ENCODE measurements at regions not wholly inside any gene's neighbourhood (a gene's known extent, or its start where the extent isn't known, plus 50 kb on each side); places are given as distances from the start of the nearest gene placed in this dataset.

GRCh38 chr6:1224514-1224913 is 87.4 kb upstream of the FOXQ1 start (continued):
- TF ChIP-seq CTCF (IDR thresholded peaks at IDR 0.05) = no peak
- TF ChIP-seq NFIC (IDR thresholded peaks at IDR 0.05; ENCODE audit: borderline replicate concordance) = no peak
- TF ChIP-seq, protein P1, sequence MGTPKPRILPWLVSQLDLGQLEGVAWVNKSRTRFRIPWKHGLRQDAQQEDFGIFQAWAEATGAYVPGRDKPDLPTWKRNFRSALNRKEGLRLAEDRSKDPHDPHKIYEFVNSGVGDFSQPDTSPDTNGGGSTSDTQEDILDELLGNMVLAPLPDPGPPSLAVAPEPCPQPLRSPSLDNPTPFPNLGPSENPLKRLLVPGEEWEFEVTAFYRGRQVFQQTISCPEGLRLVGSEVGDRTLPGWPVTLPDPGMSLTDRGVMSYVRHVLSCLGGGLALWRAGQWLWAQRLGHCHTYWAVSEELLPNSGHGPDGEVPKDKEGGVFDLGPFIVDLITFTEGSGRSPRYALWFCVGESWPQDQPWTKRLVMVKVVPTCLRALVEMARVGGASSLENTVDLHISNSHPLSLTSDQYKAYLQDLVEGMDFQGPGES (IDR thresholded peaks at IDR 0.05; ENCODE audit: low read depth, low read length) = no peak

DNA sequence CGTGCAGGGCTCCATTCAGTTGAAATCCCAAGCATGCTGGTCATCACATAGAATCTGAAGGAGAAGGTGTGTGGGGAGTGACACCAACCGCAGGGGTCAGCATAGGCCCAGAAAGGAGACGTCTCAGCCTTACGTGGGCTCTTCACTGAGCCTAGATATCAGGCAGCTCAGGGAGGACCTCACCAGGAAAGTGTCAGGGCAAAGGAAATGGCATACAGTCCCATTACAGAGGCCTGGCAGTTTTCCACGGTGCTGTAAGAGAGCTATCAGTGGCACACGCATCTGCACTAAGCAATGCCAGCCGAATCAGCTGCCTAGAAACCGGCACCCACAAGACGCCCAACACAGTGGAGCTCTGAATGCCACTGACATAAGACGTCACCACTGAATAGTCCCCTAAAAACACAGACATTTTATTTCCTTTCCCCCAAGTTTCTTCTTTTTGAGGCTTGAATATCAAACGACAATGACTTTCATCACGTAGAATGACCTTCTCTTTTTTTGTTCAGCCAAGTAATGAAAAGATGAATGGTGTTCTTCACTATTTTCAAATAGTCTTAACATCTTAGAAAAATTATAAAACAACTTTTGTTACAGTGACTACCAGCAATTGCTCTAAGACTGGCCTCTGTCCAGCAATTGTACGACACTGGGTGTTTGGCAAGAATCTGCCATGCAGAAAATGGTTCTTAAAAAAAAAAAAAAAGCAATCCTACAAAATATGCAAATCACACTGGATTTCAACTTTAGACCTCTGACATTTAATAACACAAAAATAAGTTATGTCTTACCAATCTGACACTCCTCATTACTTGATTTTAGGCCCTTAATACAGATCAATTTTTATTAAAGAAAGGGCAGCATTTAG is 88.9 kb upstream of the FOXQ1 start:
- ChIA-PET CTCF (no interaction called here), POLR2A (no interaction called here)
- Histone ChIP-seq H3F3A (replicated peaks; ENCODE audit: insufficient read depth) (no peaks in the 10 kb centered on the region), H3K27ac (ENCODE audit: low read depth in 2 of 2, low read length in 1 of 2) (no peak overlapping the region), H2AFZ (ENCODE audit: low read depth) (no peak overlapping the region), H3K4me2 (no peak overlapping the region), H3K9ac (no peak overlapping the region), H3K9me3 (no peaks in the 10 kb centered on the region), H3K79me2 (ENCODE audit: insufficient read depth) (no peaks in the 10 kb centered on the region), H4K20me1 (ENCODE audit: insufficient read depth) (no peaks in the 10 kb centered on the region), H3K9me2 (no peaks in the 10 kb centered on the region), H3K27me3 (ENCODE audit: insufficient read depth) (peaks cover 31% of the 10 kb centered on the region; the same call in 1 of the 2 replicates), H3K36me3 (replicated peaks in 1 of 2; ENCODE audit: control insufficient read depth in 1 of 2, insufficient read depth in 2 of 2, low read length in 1 of 2) (no peaks in the 10 kb centered on the region), H3K4me3 (ENCODE audit: low read depth in 2 of 2, low read length in 1 of 2) (no peak overlapping the region), H3K4me1 (ENCODE audit: control insufficient read depth in 1 of 2, insufficient read depth in 2 of 2, low read depth in 1 of 2, low read length in 1 of 2) (no peaks in the 10 kb centered on the region)
- 6% methylated on average over 10 of the region's 13 CpGs for WGBS (ENCODE audit: low lambda C conversion rate)
- DNase-seq = no peak
- TF ChIP-seq RXRA (IDR thresholded peaks at IDR 0.05; ENCODE audit: borderline replicate concordance, low read depth) (no peak), RCOR1 (IDR thresholded peaks at IDR 0.05; ENCODE audit: low read length) (no peak), FOSL2 (IDR thresholded peaks at IDR 0.05; ENCODE audit: borderline replicate concordance, low read depth) (no peak)

DNA sequence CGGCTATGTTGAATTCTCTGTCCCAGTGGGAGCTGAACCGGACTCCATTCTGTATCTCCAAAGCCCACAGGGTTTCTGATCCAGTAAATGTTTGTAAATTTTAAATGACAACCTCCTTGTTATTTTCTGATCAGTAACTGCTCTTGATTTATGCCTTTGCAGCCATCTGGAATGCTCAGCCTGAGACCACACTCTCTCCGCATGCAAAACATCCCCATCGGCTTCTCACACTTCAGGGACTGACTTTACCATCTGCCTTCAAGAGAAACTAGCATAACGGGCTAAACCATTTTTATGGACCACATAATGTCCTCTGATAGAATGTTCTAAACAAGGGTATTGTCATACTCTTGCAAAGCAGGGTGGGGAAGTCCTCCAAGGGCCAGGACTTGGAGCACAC is 94.5 kb upstream of the FOXQ1 start:
- H4K20me1 ChIP-seq (ENCODE audit: insufficient read depth) = no peaks in the 10 kb centered on the region
- no peaks in the 10 kb centered on the region for H3K4me1 ChIP-seq (ENCODE audit: control insufficient read depth in 1 of 2, insufficient read depth in 2 of 2, low read depth in 1 of 2, low read length in 1 of 2)
- H3K9me3 ChIP-seq = no peaks in the 10 kb centered on the region
- TF ChIP-seq EZH2phosphoT487 (IDR thresholded peaks at IDR 0.05; ENCODE audit: borderline replicate concordance, low read depth) = no peak
- no peak for TF ChIP-seq SMC3 (IDR thresholded peaks at IDR 0.05; ENCODE audit: low read depth, low read length)
- no peak for TF ChIP-seq EP300 (IDR thresholded peaks at IDR 0.05; ENCODE audit: borderline replicate concordance in 1 of 2, low read depth in 1 of 2, low read length in 1 of 2)
- no peak for TF ChIP-seq TCF12 (IDR thresholded peaks at IDR 0.05)
- TF ChIP-seq, protein P1 (IDR thresholded peaks at IDR 0.05; ENCODE audit: low read depth, low read length) = no peak
- H3K9ac ChIP-seq = no peak overlapping the region
- peaks cover 6% of the 10 kb centered on the region; the same call in 1 of the 2 replicates for H3K27me3 ChIP-seq (ENCODE audit: insufficient read depth)
- H2AFZ ChIP-seq (ENCODE audit: low read depth) = no peak overlapping the region
- POLR2A ChIA-PET = no interaction called here
- CTCF ChIA-PET = no interaction called here
- no peaks in the 10 kb centered on the region for H3K36me3 ChIP-seq (replicated peaks in 1 of 2; ENCODE audit: control insufficient read depth in 1 of 2, insufficient read depth in 2 of 2, low read length in 1 of 2)
- H3K4me2 ChIP-seq = no peak overlapping the region
- no peak overlapping the region for H3K4me3 ChIP-seq (ENCODE audit: low read depth in 2 of 2, low read length in 1 of 2)
- DNase-seq = no peak
- no peaks in the 10 kb centered on the region for H3F3A ChIP-seq (replicated peaks; ENCODE audit: insufficient read depth)
- no peaks in the 10 kb centered on the region for H3K79me2 ChIP-seq (ENCODE audit: insufficient read depth)
- 12% methylated on average over 5 of the region's 5 CpGs for WGBS (ENCODE audit: low lambda C conversion rate)
- no peak overlapping the region for H3K27ac ChIP-seq (ENCODE audit: low read depth in 2 of 2, low read length in 1 of 2)
- no peaks in the 10 kb centered on the region for H3K9me2 ChIP-seq

All from SK-N-SH (cell line).